H9 (cell line): ENCODE measurements at regions not wholly inside any gene's neighbourhood (a gene's known extent, or its start where the extent isn't known, plus 50 kb on each side); places are given as distances from the start of the nearest gene placed in this dataset.
"Not testable (repeated sequence)": the region's sequence is repeated elsewhere in the genome, so short reads cannot be mapped to it uniquely, and the experiment has no call there.

Experiments
- DNase-seq: peaks from one replicate; pipeline ENCODE4 v3.0.0-alpha.2; 2017
- H2AFZ ChIP-seq: one replicate; pipeline ENCODE4 v1.6.1; 2013; ENCODE audit warnings: mild to moderate bottlenecking, low read length, control low read depth, moderate library complexity
- H2AK5ac ChIP-seq: 2 replicates; pipeline ENCODE4 v1.6.1; 2013; ENCODE audit warnings: low read length, control low read depth, mixed read lengths; ENCODE audit not compliant: insufficient read length
- H2BK120ac ChIP-seq: one replicate; pipeline ENCODE4 v1.6.1; 2013; ENCODE audit warnings: low read depth, mild to moderate bottlenecking, low read length, control low read depth, inconsistent platforms; ENCODE audit not compliant: poor library complexity, severe bottlenecking
- H2BK12ac ChIP-seq: 2 replicates; pipeline ENCODE4 v1.6.1; 2013; ENCODE audit warnings: low read length, control low read depth, mixed read lengths, low read depth; ENCODE audit not compliant: insufficient read length
- H2BK15ac ChIP-seq: 2 replicates; pipeline ENCODE4 v1.6.1; 2013; ENCODE audit warnings: low read depth, low read length, control low read depth
- H2BK20ac ChIP-seq: one replicate; pipeline ENCODE4 v1.6.1; 2013; ENCODE audit warnings: low read depth, mild to moderate bottlenecking, low read length, control low read depth, inconsistent platforms; ENCODE audit not compliant: poor library complexity, severe bottlenecking
- H2BK5ac ChIP-seq: 2 replicates; pipeline ENCODE4 v1.6.1; 2013; ENCODE audit warnings: low read length, control low read depth, mixed read lengths; ENCODE audit not compliant: insufficient read length
- H3K14ac ChIP-seq: 2 replicates; pipeline ENCODE4 v1.6.1; 2013; ENCODE audit warnings: low read length, control low read depth; ENCODE audit not compliant: insufficient read depth
- H3K18ac ChIP-seq: 2 replicates; pipeline ENCODE4 v1.6.1; 2013; ENCODE audit warnings: low read depth, mild to moderate bottlenecking, mixed read lengths, low read length, control low read depth; ENCODE audit not compliant: insufficient read length
- H3K23ac ChIP-seq: 2 replicates; pipeline ENCODE4 v1.6.1; 2013; ENCODE audit warnings: low read length, control low read depth, mixed read lengths, low read depth; ENCODE audit not compliant: insufficient read length
- H3K23me2 ChIP-seq: 2 replicates; pipeline ENCODE4 v1.6.1; 2013; ENCODE audit warnings: low read depth, mild to moderate bottlenecking, mixed read lengths, low read length, control low read depth; ENCODE audit not compliant: insufficient read length, poor library complexity, severe bottlenecking
- H3K27ac ChIP-seq: 2 replicates; pipeline ENCODE4 v1.5.1; 2013; ENCODE audit warnings: low read length, control low read depth, mixed read lengths, low read depth; ENCODE audit not compliant: insufficient read length
- H3K27me3 ChIP-seq: 2 replicates; pipeline ENCODE4 v1.6.1; 2013; ENCODE audit warnings: low read length, control low read depth, inconsistent platforms; ENCODE audit not compliant: insufficient read depth
- H3K4ac ChIP-seq: 2 replicates; pipeline ENCODE4 v1.6.1; 2013; ENCODE audit warnings: low read depth, mild to moderate bottlenecking, control low read depth, inconsistent platforms, low read length, moderate library complexity
- H3K4me1 ChIP-seq: 2 replicates; pipeline ENCODE4 v1.6.1; 2013; ENCODE audit warnings: low read length, control low read depth, inconsistent platforms; ENCODE audit not compliant: insufficient read depth
- H3K4me2 ChIP-seq: 2 replicates; pipeline ENCODE4 v1.6.1; 2013; ENCODE audit warnings: low read length, control low read depth, mixed read lengths; ENCODE audit not compliant: insufficient read length, insufficient read depth
- H3K56ac ChIP-seq: 2 replicates; pipeline ENCODE4 v1.6.1; 2013; ENCODE audit warnings: low read depth, mild to moderate bottlenecking, mixed read lengths, low read length, control low read depth; ENCODE audit not compliant: insufficient read length
- H3K79me1 ChIP-seq: 2 replicates; pipeline ENCODE4 v1.6.1; 2013; ENCODE audit warnings: low read depth, mild to moderate bottlenecking, moderate library complexity, low read length, control low read depth, inconsistent platforms; ENCODE audit not compliant: insufficient read depth, poor library complexity, severe bottlenecking
- H3K79me2 ChIP-seq: 2 replicates; pipeline ENCODE4 v1.6.1; 2013; ENCODE audit warnings: low read length, control low read depth, inconsistent platforms; ENCODE audit not compliant: insufficient read depth
- H3K9ac ChIP-seq: 2 replicates; pipeline ENCODE4 v1.6.1; 2013; ENCODE audit warnings: low read length, control low read depth, mixed read lengths; ENCODE audit not compliant: insufficient read length; ENCODE audit errors: extremely low read depth
- H3K9me3 ChIP-seq: one replicate; pipeline ENCODE4 v1.6.1; 2013; ENCODE audit warnings: low read depth, low read length, inconsistent platforms; ENCODE audit not compliant: control insufficient read depth
- H3T11ph ChIP-seq: one replicate; pipeline ENCODE4 v1.6.1; 2013; ENCODE audit warnings: mild to moderate bottlenecking, low read length, control low read depth, inconsistent platforms
- H4K20me1 ChIP-seq: one replicate; pipeline ENCODE4 v1.6.1; 2013; ENCODE audit not compliant: control insufficient read depth, insufficient read length, insufficient read depth
- H4K5ac ChIP-seq: 2 replicates; pipeline ENCODE4 v1.6.1; 2013; ENCODE audit warnings: low read depth, mild to moderate bottlenecking, mixed read lengths, low read length, control low read depth; ENCODE audit not compliant: insufficient read length
- H4K8ac ChIP-seq: replicated peaks from 2 replicates; pipeline ENCODE4 v1.6.1; 2013; ENCODE audit warnings: low read length, control low read depth, mixed read lengths, low read depth; ENCODE audit not compliant: insufficient read length
- H4K91ac ChIP-seq: 2 replicates; pipeline ENCODE4 v1.6.1; 2013; ENCODE audit warnings: low read depth, mild to moderate bottlenecking, moderate library complexity, mixed read lengths, low read length, control low read depth; ENCODE audit not compliant: insufficient read length
- H3K27ac Mint-ChIP-seq, 3 experiments: 2 replicates in 2 of 3; 3 replicates in 1 of 3; pipeline ENCODE4 v1.8.0; 2020 to 2021; ENCODE audit warnings: mixed read lengths in 3 of 3, mild to moderate bottlenecking in 1 of 3, moderate library complexity in 1 of 3
- H3K27me3 Mint-ChIP-seq: 2 replicates; pipeline ENCODE4 v1.8.0; 2021; ENCODE audit warnings: low read depth, mild to moderate bottlenecking, moderate library complexity, mixed read lengths
- H3K36me3 Mint-ChIP-seq, 3 experiments: 2 replicates in 2 of 3; 3 replicates in 1 of 3; pipeline ENCODE4 v1.8.0; 2020 to 2021; ENCODE audit warnings: low read depth in 3 of 3, mixed read lengths in 3 of 3; ENCODE audit not compliant: insufficient read depth in 1 of 3
- H3K4me1 Mint-ChIP-seq, 2 experiments: 2 replicates each; pipeline ENCODE4 v1.8.0; 2020; ENCODE audit warnings: mixed read lengths in 2 of 2
- H3K4me3 Mint-ChIP-seq, 2 experiments: 2 replicates in 1 of 2; 3 replicates in 1 of 2; pipeline ENCODE4 v1.8.0; 2020 to 2021; ENCODE audit warnings: mild to moderate bottlenecking in 2 of 2, mixed read lengths in 2 of 2, moderate library complexity in 1 of 2
- H3K9me3 Mint-ChIP-seq, 2 experiments: 2 replicates in 1 of 2; 3 replicates in 1 of 2; pipeline ENCODE4 v1.8.0; 2020; ENCODE audit warnings: mild to moderate bottlenecking in 2 of 2, mixed read lengths in 2 of 2, moderate library complexity in 1 of 2
- WGBS: extraction: QIAGEN DNeasy Blood & Tissue Kit; methylation state at CpG from one replicate; pipeline ENCODE4 v1.1.7; 2013; ENCODE audit warnings: missing lambda C conversion rate, low lambda C conversion rate, mixed read lengths; ENCODE audit not compliant: insufficient read length; ENCODE audit errors: extremely low coverage; 5-methylcytosine and 5-hydroxymethylcytosine counted together

DNA sequence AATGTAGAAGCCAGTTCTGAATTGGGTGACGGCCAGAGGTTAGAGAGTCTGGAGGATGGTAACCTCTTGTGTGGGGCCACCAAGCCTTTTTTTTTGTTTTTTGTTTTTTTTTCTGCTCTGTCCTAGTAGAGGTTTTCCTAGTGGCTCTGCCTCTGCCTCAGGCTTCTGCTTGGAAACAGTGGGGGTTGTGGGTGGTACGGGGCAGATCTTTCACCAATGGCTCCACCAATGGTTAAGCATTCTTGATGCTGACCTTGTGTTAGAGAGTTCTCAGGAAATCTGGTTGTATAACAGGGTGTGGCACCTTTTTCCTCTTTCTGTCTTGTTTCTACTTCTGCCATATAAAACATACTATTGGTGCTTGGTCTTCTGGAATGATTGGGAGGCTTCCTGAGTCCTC lies 836.0 kb downstream of the FOXD4L5 start:
- not testable (repeated sequence) for H4K8ac ChIP-seq, H3K18ac ChIP-seq, H3T11ph ChIP-seq, H3K79me2 ChIP-seq, DNase-seq, H3K27ac ChIP-seq, H3K27ac Mint-ChIP-seq, H3K4me1 ChIP-seq, H3K36me3 Mint-ChIP-seq, H2AFZ ChIP-seq, H3K9me3 ChIP-seq, H3K4me1 Mint-ChIP-seq, H4K5ac ChIP-seq, H3K9ac ChIP-seq, H3K4me3 Mint-ChIP-seq, H3K14ac ChIP-seq, H4K20me1 ChIP-seq, H3K23ac ChIP-seq, H3K79me1 ChIP-seq, H2BK5ac ChIP-seq, H3K27me3 ChIP-seq, H3K4me2 ChIP-seq, H2BK120ac ChIP-seq, H2BK15ac ChIP-seq, H3K4ac ChIP-seq, H2BK12ac ChIP-seq, H4K91ac ChIP-seq, H2BK20ac ChIP-seq, H2AK5ac ChIP-seq, H3K23me2 ChIP-seq, H3K56ac ChIP-seq
- WGBS = no CpG with 5 or more reads among the region's 2 CpGs
- Mint-ChIP-seq H3K9me3 (peaks cover 8 to 10% of the 10 kb centered on the region in 2 experiments), H3K27me3 (peaks cover 43% of the 10 kb centered on the region)

DNA sequence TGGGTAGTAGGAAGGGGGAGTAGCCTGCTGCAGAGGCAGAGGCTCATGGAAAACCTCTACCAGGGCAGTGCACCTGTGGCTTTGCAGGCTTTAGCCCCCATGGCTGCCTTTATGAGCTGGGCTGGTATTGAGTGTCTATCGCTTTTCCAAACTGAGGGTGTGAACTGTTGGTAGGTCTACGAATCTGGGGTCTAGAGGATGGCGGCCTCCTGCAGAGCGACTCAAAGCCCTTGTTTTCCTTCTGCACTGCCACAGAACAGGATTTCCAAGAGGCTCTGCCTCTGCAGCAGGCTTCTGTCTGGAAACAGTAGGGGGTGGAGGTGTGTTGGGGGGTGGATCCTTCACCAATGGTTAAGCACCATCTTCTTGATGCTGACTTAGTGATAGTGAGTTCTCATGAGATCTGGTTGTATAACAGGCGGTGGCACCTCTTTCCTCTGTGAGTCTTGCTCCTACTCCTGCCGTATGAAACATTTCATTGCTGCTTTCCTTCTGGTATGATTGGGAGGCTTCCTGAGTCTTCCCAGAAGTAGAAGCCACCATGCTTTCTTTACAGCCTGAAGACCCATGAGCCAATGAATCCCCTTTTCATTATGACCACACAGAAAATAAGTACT lies 840.0 kb downstream of the FOXD4L5 start:
- DNase-seq, H3K9me3 Mint-ChIP-seq, H3K4ac ChIP-seq, H3K18ac ChIP-seq, H3K9me3 ChIP-seq, H3K79me1 ChIP-seq, H4K8ac ChIP-seq, H3K79me2 ChIP-seq, H4K20me1 ChIP-seq, H2BK12ac ChIP-seq, H3K27ac ChIP-seq, H2BK120ac ChIP-seq, H3K27ac Mint-ChIP-seq, H3K23me2 ChIP-seq, H3K27me3 ChIP-seq, H3T11ph ChIP-seq, H2BK5ac ChIP-seq, H3K14ac ChIP-seq, H3K23ac ChIP-seq, H3K4me3 Mint-ChIP-seq, H3K4me1 ChIP-seq, H4K91ac ChIP-seq, H2AFZ ChIP-seq, H2BK15ac ChIP-seq, H2AK5ac ChIP-seq, H4K5ac ChIP-seq, H3K56ac ChIP-seq, H2BK20ac ChIP-seq, H3K36me3 Mint-ChIP-seq, H3K4me2 ChIP-seq, H3K9ac ChIP-seq: not testable (repeated sequence)
- peaks cover 5 to 10% of the 10 kb centered on the region in 2 experiments for H3K4me1 Mint-ChIP-seq
- peaks cover 25% of the 10 kb centered on the region for H3K27me3 Mint-ChIP-seq
- WGBS = no CpG with 5 or more reads among the region's 6 CpGs
